ENCODE measurements at regions not wholly inside any gene's neighbourhood (a gene's known extent, or its start where the extent isn't known, plus 50 kb on each side); places are given as distances from the start of the nearest gene placed in this dataset.

DNA sequence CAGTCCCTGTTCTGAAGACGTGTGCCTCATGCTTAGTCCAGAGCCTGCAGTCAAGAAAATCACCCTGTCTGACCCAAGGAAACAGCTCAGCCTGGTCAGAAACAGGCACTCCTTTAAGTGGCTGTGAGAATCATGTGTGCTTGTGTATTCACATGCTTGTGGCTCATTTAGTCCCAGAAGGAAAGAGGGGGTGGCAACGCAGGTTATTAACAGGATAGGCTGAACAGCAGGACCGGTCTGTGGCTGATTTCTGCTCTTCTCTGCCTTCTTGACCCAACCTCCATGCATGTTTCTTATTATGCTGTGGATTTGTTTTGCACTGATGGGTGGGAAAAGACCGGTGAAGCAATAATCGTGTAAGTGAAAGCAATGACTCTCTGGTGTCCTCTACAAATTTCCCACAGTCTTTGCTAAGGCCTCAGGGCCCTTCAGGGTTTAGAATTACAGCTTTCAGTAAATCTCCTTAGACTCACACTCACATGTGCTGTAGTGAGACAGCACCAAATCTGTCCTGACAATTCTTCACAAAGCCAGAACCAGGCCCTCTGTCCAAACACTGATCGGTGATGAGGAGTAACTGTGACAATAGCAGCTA lies 288.1 kb downstream of the ETS1 start:
- peak; percentile 29; the same call in 1 of the 2 replicates for TF ChIP-seq POLR2A (IDR thresholded peaks at IDR 0.05; ENCODE audit: low read depth, low read length)
- peak; percentile 22; the same call in 1 of the 2 replicates for TF ChIP-seq POLR2AphosphoS5 (IDR thresholded peaks at IDR 0.05; ENCODE audit: low read depth, low read length)
